Fibroblast of lung (primary cell): ENCODE measurements at regions not wholly inside any gene's neighbourhood (a gene's known extent, or its start where the extent isn't known, plus 50 kb on each side); places are given as distances from the start of the nearest gene placed in this dataset.

Experiments
- DNase-seq, 2 donors: peaks; one replicate each; pipeline versions ENCODE4 v3.0.0 to v3.0.0-alpha.2; 2010; ENCODE audit warnings: low read depth in 2 of 2
- H2AFZ ChIP-seq: 2 replicates; pipeline ENCODE4 v1.5.1; 2012; ENCODE audit warnings: low read length, control low read depth, inconsistent platforms
- H3K27ac ChIP-seq: 2 replicates; pipeline ENCODE4 v1.5.1; 2011; ENCODE audit warnings: low read length, control low read depth; ENCODE audit not compliant: insufficient read depth
- H3K27me3 ChIP-seq: 2 replicates; pipeline ENCODE4 v1.5.1; 2011; ENCODE audit warnings: mild to moderate bottlenecking, low read length; ENCODE audit not compliant: control insufficient read depth, insufficient read depth
- H3K36me3 ChIP-seq: 2 replicates; pipeline ENCODE4 v1.5.1; 2011; ENCODE audit warnings: low read length; ENCODE audit not compliant: control insufficient read depth, insufficient read depth
- H3K4me1 ChIP-seq: 2 replicates; pipeline ENCODE4 v1.5.1; 2011; ENCODE audit warnings: low read length; ENCODE audit not compliant: control insufficient read depth, insufficient read depth; ENCODE audit errors: extremely low read depth
- H3K4me2 ChIP-seq: 2 replicates; pipeline ENCODE4 v1.5.1; 2011; ENCODE audit warnings: low read length, control low read depth; ENCODE audit not compliant: insufficient read depth; ENCODE audit errors: extremely low read depth
- H3K4me3 ChIP-seq, 4 experiments: fragments of 200-600 bp in 1 of 4; sonication (generic) in 1 of 4; replicated peaks in 1 of 4; 2 replicates each; pipeline ENCODE4 v1.5.1; 2011 to 2016; ENCODE audit warnings: low read length in 4 of 4, low read depth in 3 of 4, mild to moderate bottlenecking in 3 of 4, control low read depth in 2 of 4, inconsistent platforms in 1 of 4, mixed read lengths in 1 of 4; ENCODE audit not compliant: insufficient read depth in 1 of 4; ENCODE audit errors: control extremely low read depth in 1 of 4
- H3K79me2 ChIP-seq: 2 replicates; pipeline ENCODE4 v1.5.1; 2012; ENCODE audit warnings: mild to moderate bottlenecking, low read length, inconsistent platforms; ENCODE audit not compliant: control insufficient read depth, insufficient read depth
- H3K9ac ChIP-seq: 2 replicates; pipeline ENCODE4 v1.5.1; 2011; ENCODE audit warnings: mild to moderate bottlenecking, low read length, control low read depth; ENCODE audit not compliant: insufficient read depth
- H3K9me3 ChIP-seq: 2 replicates; pipeline ENCODE4 v1.5.1; 2012; ENCODE audit warnings: low read depth, low read length; ENCODE audit not compliant: control insufficient read depth, insufficient read depth
- H4K20me1 ChIP-seq: 2 replicates; pipeline ENCODE4 v1.5.1; 2011; ENCODE audit warnings: low read length; ENCODE audit not compliant: control insufficient read depth, insufficient read depth; ENCODE audit errors: extremely low read depth
- EZH2 ChIP-seq: IDR thresholded peaks from 2 replicates; pipeline ENCODE4 v1.5.1; 2012; ENCODE audit warnings: low read length, control low read depth, mild to moderate bottlenecking; ENCODE audit errors: missing control alignments
- TF ChIP-seq, protein P1 (sequence below), 2 donors: IDR thresholded peaks in 1 of 2; conservative IDR thresholded peaks in 1 of 2; 1 replicate in 1 of 2; 2 replicates in 1 of 2; pipeline ENCODE4 v1.5.1; 2011 to 2012; ENCODE audit warnings: low read length in 2 of 2, control low read depth in 1 of 2, inconsistent platforms in 1 of 2, low read depth in 1 of 2, mild to moderate bottlenecking in 1 of 2

DNA sequence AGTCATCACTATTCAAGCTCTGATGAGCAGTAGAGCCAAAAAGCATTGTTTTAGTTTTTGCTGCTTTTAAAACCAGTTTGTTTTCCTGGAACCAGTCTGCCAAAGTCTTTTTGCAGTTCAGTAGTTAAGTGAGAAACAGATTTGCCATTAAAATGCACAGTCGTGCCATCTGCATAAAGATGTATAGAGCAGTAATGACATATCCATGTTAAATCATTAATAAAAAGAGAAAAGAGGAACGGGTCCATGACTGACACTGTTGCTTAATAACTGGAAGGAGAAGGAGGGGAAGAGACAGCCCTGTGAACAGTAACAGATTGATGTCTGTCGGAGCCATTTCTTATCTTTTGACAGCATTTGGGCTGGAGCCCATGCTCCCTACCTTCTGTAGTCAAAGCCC lies 704.6 kb downstream of the SATB2 start:
- H3K79me2 ChIP-seq = no peaks in the 10 kb centered on the region
- no peak for DNase-seq
- no peak overlapping the region for H3K27ac ChIP-seq
- no peak overlapping the region for H2AFZ ChIP-seq
- H3K4me2 ChIP-seq = no peak overlapping the region
- no peak overlapping the region for H3K4me3 ChIP-seq
- no peaks in the 10 kb centered on the region for H3K27me3 ChIP-seq
- H4K20me1 ChIP-seq = no peaks in the 10 kb centered on the region
- H3K9me3 ChIP-seq = no peaks in the 10 kb centered on the region
- no peak for TF ChIP-seq EZH2
- TF ChIP-seq, protein P1, sequence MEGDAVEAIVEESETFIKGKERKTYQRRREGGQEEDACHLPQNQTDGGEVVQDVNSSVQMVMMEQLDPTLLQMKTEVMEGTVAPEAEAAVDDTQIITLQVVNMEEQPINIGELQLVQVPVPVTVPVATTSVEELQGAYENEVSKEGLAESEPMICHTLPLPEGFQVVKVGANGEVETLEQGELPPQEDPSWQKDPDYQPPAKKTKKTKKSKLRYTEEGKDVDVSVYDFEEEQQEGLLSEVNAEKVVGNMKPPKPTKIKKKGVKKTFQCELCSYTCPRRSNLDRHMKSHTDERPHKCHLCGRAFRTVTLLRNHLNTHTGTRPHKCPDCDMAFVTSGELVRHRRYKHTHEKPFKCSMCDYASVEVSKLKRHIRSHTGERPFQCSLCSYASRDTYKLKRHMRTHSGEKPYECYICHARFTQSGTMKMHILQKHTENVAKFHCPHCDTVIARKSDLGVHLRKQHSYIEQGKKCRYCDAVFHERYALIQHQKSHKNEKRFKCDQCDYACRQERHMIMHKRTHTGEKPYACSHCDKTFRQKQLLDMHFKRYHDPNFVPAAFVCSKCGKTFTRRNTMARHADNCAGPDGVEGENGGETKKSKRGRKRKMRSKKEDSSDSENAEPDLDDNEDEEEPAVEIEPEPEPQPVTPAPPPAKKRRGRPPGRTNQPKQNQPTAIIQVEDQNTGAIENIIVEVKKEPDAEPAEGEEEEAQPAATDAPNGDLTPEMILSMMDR (conservative IDR thresholded peaks at IDR 0.05 in 1 of 2, IDR thresholded peaks at IDR 0.05 in 1 of 2; ENCODE audit: low read depth in 1 of 2, low read length in 2 of 2) = no peak
- H3K36me3 ChIP-seq = no peaks in the 10 kb centered on the region
- no peak overlapping the region for H3K9ac ChIP-seq
- H3K4me1 ChIP-seq = no peaks in the 10 kb centered on the region

DNA sequence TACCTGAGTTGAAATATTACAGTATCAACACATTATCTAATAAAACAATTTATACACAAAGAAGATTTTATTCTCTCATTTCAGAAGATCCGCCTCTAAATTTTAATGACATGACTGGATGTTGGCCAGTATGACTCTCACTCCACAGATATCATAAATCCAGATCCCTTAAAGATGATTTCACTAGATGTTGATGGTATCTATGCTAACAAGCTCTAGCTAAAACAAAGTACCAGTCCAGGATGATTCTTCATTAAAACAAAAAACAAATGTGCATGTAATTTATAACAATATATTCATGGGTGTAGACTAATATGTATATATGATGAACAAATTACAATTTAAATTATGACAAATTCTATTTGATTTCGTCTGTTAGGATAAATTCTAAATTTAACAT lies 708.4 kb downstream of the SATB2 start:
- TF ChIP-seq EZH2 = no peak
- TF ChIP-seq, protein P1 (conservative IDR thresholded peaks at IDR 0.05 in 1 of 2, IDR thresholded peaks at IDR 0.05 in 1 of 2; ENCODE audit: low read depth in 1 of 2, low read length in 2 of 2) = no peak
- no peaks in the 10 kb centered on the region for H4K20me1 ChIP-seq
- no peak for DNase-seq

DNA sequence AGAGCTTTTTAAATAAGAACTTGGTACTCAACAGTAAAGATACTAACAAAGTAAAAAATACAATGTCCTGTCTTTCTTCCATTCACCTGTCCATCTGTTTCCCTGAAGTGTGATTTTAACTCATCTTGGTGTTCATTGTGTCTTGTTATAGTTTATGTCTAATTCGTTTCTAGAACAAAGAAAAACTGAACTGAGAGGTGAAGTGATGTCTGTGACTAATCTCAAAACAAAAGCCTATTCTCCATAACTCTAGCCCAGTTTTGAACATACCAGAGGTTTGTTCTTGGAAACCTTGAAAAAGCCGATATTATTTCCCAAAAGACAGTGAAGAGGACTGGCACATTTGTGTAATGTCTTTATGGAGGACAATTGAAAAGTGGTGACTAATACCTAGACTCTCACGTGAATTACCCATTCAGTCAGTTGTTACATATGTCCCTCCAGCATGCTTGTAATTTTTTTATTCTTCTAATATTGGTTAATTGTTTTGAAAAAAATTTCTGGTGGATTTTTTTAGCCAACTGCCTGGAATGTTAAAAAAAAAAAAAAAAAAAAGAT lies 725.8 kb downstream of the SATB2 start:
- Histone ChIP-seq H3K4me1 (no peaks in the 10 kb centered on the region), H3K27me3 (no peaks in the 10 kb centered on the region), H3K79me2 (no peaks in the 10 kb centered on the region), H3K4me2 (no peak overlapping the region), H2AFZ (no peak overlapping the region), H3K4me3 (no peak overlapping the region), H3K9ac (no peak overlapping the region), H3K27ac (no peak overlapping the region), H3K36me3 (no peaks in the 10 kb centered on the region), H3K9me3 (no peaks in the 10 kb centered on the region), H4K20me1 (no peaks in the 10 kb centered on the region)
- DNase-seq = peak in 1 of 2 donors; percentile 15
- no peak for TF ChIP-seq EZH2
- TF ChIP-seq, protein P1 (conservative IDR thresholded peaks at IDR 0.05 in 1 of 2, IDR thresholded peaks at IDR 0.05 in 1 of 2; ENCODE audit: low read depth in 1 of 2, low read length in 2 of 2) = no peak

More for the DNA sequence above, 708.4 kb downstream of the SATB2 start:
- Histone ChIP-seq H3K36me3 (no peaks in the 10 kb centered on the region), H3K4me2 (no peak overlapping the region), H3K27me3 (no peaks in the 10 kb centered on the region), H3K4me3 (no peak overlapping the region), H2AFZ (no peak overlapping the region), H3K4me1 (no peaks in the 10 kb centered on the region), H3K9me3 (no peaks in the 10 kb centered on the region), H3K79me2 (no peaks in the 10 kb centered on the region), H3K9ac (no peak overlapping the region), H3K27ac (no peak overlapping the region)
